Fibroblast of the conjunctiva (primary cell): ENCODE measurements at regions not wholly inside any gene's neighbourhood (a gene's known extent, or its start where the extent isn't known, plus 50 kb on each side); places are given as distances from the start of the nearest gene placed in this dataset.

ENCODE experiments used
- DNase-seq: peaks from one replicate; pipeline ENCODE4 v3.0.0-alpha.2; 2010; ENCODE audit warnings: low read depth

GRCh38 chr11:113634940-113635575 is 71.0 kb downstream of the TMPRSS5 start:
- DNase-seq, result no peak

GRCh38 chr11:113632981-113633380 is 73.1 kb downstream of the TMPRSS5 start:
- no peak for DNase-seq

DNA sequence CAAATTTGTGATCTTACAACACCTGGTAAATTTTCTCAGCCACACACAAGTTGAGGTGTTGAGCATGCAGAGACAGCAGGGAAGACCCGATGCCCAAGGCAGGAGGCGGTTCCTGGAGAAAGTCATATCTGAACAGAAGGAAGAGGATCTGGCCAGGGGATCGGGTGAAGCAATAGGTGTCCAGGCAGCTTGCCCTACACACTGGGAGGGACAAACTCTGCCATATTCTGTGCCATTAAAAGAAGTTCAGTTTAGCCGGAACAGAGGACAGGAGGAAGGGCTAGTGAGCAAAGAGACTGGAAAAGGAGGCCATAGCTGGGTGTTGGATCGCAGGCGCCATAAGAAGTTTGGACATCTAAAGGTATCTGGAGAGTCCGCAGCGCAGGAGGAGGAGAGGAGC is 76.5 kb downstream of the TMPRSS5 start:
- DNase-seq, result no peak

- no peak for DNase-seq
These were observed 77.2 kb downstream of the TMPRSS5 start for GRCh38 chr11:113628912-113629311.

DNA sequence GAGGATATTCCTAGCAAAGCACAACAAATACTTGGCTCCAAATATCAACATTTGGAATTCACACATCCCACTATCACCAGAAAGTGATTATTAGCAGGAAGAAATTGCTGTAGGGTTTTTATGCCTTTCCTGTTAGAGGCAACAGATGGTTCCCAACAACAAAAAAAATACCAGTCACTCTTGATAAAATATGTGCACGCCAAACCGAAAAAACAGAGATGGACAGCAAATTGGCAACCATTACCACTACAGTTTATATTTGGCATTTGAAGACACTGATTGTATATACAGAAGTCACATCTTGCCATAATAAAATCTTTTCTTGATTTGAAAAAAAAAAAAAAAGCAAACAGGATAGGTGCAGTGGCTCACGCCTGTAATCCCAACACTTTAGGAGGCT is 78.2 kb downstream of the TMPRSS5 start:
- no peak for DNase-seq

- no peak for DNase-seq
These were observed 78.8 kb downstream of the TMPRSS5 start for GRCh38 chr11:113627297-113627696.

- DNase-seq, result no peak
These were observed 79.4 kb downstream of the TMPRSS5 start for GRCh38 chr11:113626736-113627135.

DNA sequence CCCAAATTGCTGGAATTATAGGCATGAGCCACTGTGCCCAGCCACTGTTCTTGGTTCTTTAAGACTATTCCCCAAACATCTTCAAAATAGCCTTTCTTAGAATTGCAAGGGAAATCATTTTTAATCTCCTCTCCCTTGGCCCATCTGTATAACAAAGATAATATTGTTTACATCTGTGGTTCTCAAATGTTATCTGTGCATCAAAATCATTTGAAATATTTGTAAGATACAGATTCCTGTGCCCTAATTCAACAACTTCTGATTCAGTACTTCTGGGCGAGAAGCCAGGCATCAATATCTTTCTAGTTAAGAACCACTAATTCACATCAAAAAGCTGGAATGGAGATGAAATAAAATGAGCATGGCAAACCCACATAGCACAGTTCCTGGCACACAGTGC is 83.0 kb downstream of the TMPRSS5 start:
- no peak for DNase-seq

GRCh38 chr11:113618360-113618759 is 87.7 kb downstream of the TMPRSS5 start:
- no peak for DNase-seq

DNA sequence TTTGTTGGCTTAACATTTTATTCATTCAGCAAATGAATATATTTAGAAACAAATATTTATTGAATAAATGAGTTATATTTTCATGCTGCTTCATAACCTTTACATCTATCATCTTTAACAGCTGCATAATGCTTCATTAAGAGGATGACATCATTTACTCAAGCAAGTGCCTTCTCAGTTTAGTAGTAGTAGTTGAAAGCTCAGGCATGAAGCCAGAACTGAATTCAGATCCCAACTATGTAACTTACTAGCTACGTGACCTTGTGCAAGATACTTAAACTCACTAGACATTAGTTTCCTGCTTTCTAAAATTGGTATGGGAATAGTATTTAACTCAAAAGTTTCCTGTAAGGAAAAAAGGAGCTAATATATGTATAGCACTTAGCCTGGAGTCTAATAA is 90.3 kb downstream of the TMPRSS5 start:
- no peak for DNase-seq

- no peak for DNase-seq
These were observed 91.0 kb downstream of the TMPRSS5 start for GRCh38 chr11:113615098-113615497.

DNA sequence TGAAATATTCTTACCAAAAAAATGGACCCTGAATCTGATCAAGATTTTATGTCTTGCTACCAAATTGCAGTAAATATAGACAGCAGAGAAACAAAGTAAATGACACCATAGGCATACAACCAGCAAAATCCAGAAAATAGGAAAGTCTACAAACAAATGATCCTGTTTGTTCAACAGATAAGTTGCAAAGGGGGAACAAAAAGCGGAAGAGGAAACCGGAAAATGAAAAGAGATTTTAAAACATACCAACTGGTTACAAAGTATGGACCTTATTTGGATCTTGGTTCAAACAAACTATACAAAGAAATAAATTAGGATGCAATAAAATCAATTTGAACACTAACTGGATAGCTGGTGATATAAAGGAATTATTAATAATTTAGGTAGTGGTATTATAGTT is 92.0 kb downstream of the TMPRSS5 start:
- DNase-seq, result no peak

- DNase-seq, result no peak
These were observed 92.5 kb downstream of the TMPRSS5 start for GRCh38 chr11:113613619-113614018.

GRCh38 chr11:113604186-113604585 is 101.9 kb downstream of the TMPRSS5 start:
- DNase-seq, result no peak

DNA sequence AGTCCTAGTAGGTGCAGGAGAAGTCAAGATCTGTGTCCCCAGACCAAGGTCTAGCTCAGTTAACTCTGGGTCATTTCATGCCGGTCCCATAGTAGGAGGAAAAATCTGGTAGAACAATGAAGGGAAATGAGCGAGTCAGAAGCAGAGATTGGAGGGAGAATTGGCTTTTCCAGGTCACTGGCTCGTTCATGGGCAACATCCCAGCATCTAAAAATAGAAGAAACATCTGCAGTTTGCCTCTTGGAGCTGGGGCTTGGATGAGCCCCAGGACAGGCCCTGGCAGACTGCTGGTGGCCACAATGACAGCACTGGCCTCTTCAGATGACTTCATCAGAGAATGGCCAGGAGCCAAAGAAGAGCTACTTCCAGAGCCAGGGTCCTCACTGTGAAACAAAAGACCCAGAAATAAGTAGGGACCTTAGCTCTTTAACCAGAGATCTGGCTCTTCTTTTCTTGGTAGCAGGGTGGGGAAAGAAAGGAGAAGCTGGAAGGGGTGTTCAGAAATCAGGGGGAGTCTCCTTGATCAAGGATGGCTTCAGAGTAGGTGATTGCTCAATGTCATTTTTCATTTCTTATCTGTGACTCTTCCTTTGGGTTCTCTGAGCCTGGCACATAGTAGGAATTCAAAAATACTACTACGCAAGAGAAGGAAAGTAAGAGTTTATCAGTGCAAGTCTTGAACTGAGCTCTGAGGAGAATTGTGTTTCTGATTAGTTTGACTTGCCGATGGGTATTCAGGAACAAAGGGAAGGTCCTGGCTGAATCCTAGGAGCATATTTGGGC is 102.6 kb downstream of the TMPRSS5 start:
- no peak for DNase-seq

DNA sequence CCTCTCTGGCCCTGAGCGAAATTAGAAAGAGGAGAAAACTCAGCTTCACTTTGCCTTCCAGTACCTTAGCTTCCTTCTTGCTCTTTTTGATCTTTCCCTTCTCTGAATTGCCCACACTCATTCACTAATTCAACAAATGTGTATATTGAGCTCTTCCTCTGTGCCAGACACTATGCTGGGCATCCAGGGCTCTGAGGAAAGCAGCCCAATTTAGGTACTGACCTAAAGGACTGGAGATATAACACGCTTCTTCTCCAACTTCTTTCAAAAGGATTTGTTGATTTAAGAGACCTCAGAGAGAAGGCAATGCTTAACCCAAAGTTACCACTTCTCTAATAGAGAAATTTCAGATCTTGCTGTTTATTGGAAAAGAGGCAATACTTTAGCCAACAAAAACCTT is 103.6 kb downstream of the TMPRSS5 start:
- DNase-seq, result no peak

DNA sequence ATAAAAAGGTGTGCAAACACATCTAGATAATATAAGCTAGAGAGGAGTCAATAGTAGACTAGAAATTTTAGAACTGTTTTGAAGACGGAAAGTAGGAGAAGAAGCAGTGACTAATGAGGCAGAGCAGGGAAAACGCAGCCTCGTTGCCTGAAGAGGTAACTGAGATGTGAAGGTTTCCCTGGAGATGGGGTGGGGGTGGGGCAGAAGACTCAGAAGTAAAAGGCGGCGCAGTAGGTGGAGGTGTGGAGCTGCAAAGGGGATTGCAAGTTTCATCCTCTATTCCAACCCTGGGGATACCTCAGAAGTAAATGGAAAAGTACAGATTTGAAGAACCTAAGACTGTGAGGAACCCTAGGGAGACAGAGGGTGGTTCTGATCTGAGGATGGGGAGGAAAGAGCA is 109.5 kb downstream of the TMPRSS5 start:
- no peak for DNase-seq

- DNase-seq, result no peak
These were observed 110.1 kb downstream of the TMPRSS5 start for GRCh38 chr11:113595810-113596594.

DNA sequence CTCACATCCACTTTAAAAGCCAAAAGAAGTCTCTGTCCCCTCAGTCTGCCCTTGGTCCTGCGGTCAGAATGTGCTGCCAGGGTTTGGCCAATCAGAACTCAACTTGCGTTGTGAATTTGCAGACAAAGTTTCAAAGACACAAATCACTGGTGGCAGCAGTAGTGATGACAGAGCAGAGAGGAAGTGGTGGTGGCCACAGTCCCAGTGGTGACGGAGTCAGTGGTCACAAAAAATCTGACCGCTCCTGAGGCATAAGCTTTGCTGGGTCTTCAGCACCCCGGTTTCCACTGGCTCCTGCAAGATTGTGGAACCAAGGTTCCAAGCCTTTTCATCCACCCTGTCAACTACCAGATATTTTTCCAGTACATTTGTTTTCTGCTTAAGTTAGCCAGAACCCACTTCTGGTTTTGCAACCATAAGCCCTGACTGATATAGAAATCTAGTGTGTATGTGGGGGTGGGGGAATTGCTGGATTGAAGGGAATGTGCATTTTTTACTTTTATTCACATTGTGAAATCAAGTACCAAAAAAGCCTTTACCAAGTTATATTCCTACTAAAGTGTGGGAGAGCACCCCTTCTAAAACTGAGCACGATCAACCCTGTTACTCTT is 112.3 kb downstream of the TMPRSS5 start:
- no peak for DNase-seq

- no peak for DNase-seq
These were observed 115.0 kb downstream of the TMPRSS5 start for GRCh38 chr11:113591117-113591516.

DNA sequence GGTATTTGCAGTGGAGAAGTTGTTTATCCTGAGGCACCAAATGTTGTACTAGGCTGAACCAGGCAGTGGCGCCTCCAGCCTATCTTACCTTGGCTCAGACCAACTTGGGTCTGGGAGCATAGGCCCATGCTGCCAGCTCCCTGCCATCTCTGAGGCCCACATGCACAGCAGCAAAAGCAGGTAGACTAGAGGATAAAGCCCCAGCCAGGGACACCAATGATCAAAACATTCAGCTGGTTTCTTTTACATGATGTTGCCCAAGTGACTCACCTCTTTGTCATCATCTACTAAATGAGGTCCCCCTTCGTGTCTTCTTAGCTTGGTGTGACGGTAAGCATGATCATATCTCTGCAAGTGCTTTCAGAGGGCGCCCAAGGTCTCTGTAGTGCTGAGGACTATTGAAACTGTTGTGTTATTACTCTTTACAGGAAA is 112.1 kb upstream of the DRD2 start:
- DNase-seq, result no peak

DNA sequence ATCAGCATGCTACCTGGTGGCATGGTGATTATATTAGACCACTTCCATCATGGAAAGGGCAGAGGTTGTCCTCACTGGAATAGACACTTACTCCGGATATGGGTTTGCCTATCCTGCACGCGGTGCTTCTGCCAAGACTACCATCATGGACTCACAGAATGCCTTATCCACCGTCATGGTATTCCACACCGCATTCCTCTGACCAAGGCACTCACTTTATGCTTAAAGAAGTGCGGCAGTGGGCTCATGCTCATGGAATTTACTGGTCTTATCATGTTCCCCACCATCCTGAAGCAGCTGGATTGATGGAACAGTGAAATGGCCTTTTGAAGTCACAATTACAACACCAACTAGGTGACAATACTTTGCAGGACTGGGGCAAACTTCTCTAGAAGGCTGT is 109.2 kb upstream of the DRD2 start:
- no peak for DNase-seq

- DNase-seq, result no peak
These were observed 106.5 kb upstream of the DRD2 start for GRCh38 chr11:113581713-113582112.
